Mesenchymal stem cell (in vitro differentiated cells and primary cell): ENCODE measurements at regions not wholly inside any gene's neighbourhood (a gene's known extent, or its start where the extent isn't known, plus 50 kb on each side); places are given as distances from the start of the nearest gene placed in this dataset.

Experiments used
- DNase-seq: peaks from one replicate; pipeline ENCODE4 v3.0.0-alpha.2; 2013
- H2AFZ ChIP-seq: one replicate; pipeline ENCODE4 v1.6.1; 2013; ENCODE audit warnings: low read depth, mild to moderate bottlenecking, control low read depth, inconsistent platforms, low read length, moderate library complexity
- H2AK5ac ChIP-seq: 2 replicates; pipeline ENCODE4 v1.6.1; 2013; ENCODE audit warnings: low read length, moderate library complexity, mild to moderate bottlenecking, inconsistent platforms; ENCODE audit not compliant: severe bottlenecking
- H2BK120ac ChIP-seq: one replicate; pipeline ENCODE4 v1.6.1; 2013; ENCODE audit warnings: low read depth, mild to moderate bottlenecking, inconsistent platforms, low read length, moderate library complexity
- H2BK12ac ChIP-seq, 2 experiments: one replicate each; pipeline ENCODE4 v1.6.1; 2013; ENCODE audit warnings: inconsistent platforms in 2 of 2, low read length in 2 of 2, mild to moderate bottlenecking in 2 of 2, moderate library complexity in 2 of 2, control low read depth in 1 of 2
- H2BK15ac ChIP-seq: one replicate; pipeline ENCODE4 v1.6.1; 2013; ENCODE audit warnings: mild to moderate bottlenecking, low read depth, inconsistent platforms; ENCODE audit not compliant: poor library complexity, severe bottlenecking
- H2BK5ac ChIP-seq: 2 replicates; pipeline ENCODE4 v1.6.1; 2013; ENCODE audit warnings: low read depth, mild to moderate bottlenecking, low read length, control low read depth, inconsistent platforms; ENCODE audit not compliant: poor library complexity, severe bottlenecking
- H3K14ac ChIP-seq, 2 experiments: one replicate each; pipeline ENCODE4 v1.6.1; 2013; ENCODE audit warnings: inconsistent platforms in 2 of 2, low read length in 2 of 2, control low read depth in 1 of 2, mild to moderate bottlenecking in 1 of 2, moderate library complexity in 1 of 2
- H3K18ac ChIP-seq, 2 experiments: one replicate each; pipeline ENCODE4 v1.6.1; 2013; ENCODE audit warnings: inconsistent platforms in 2 of 2, low read length in 2 of 2, control low read depth in 1 of 2, low read depth in 1 of 2, mild to moderate bottlenecking in 1 of 2
- H3K23ac ChIP-seq, 2 experiments: one replicate each; pipeline ENCODE4 v1.6.1; 2013; ENCODE audit warnings: inconsistent platforms in 2 of 2, low read length in 2 of 2, mild to moderate bottlenecking in 2 of 2, moderate library complexity in 2 of 2, control low read depth in 1 of 2
- H3K27ac ChIP-seq: 2 replicates; pipeline ENCODE4 v1.5.1; 2013; ENCODE audit warnings: mild to moderate bottlenecking, moderate library complexity, low read length, control low read depth, inconsistent platforms; ENCODE audit not compliant: poor library complexity, severe bottlenecking
- H3K27me3 ChIP-seq, 2 experiments: 2 replicates each; pipeline versions ENCODE4 v1.6.1 to v1.7.0; 2013; ENCODE audit warnings: low read length in 2 of 2, mild to moderate bottlenecking in 2 of 2, moderate library complexity in 2 of 2, control low read depth in 1 of 2, inconsistent platforms in 1 of 2; ENCODE audit not compliant: control insufficient read depth in 1 of 2, insufficient read depth in 1 of 2
- H3K36me3 ChIP-seq, 2 experiments: 2 replicates each; pipeline versions ENCODE4 v1.6.1 to v1.7.0; 2013; ENCODE audit warnings: low read length in 2 of 2, control low read depth in 1 of 2, inconsistent platforms in 1 of 2, low read depth in 1 of 2, mild to moderate bottlenecking in 1 of 2; ENCODE audit not compliant: insufficient read depth in 2 of 2, control insufficient read depth in 1 of 2
- H3K4ac ChIP-seq, 2 experiments: one replicate each; pipeline ENCODE4 v1.6.1; 2013; ENCODE audit warnings: inconsistent platforms in 2 of 2, low read length in 2 of 2, mild to moderate bottlenecking in 2 of 2, moderate library complexity in 2 of 2, control low read depth in 1 of 2, low read depth in 1 of 2
- H3K4me1 ChIP-seq: 2 replicates; pipeline ENCODE4 v1.6.1; 2013; ENCODE audit warnings: low read depth, low read length, control low read depth; ENCODE audit not compliant: control insufficient read depth, insufficient read depth
- H3K4me2 ChIP-seq: 2 replicates; pipeline ENCODE4 v1.6.1; 2013; ENCODE audit warnings: low read length, mild to moderate bottlenecking, inconsistent platforms; ENCODE audit not compliant: poor library complexity, severe bottlenecking
- H3K4me3 ChIP-seq, 2 experiments: 2 replicates each; pipeline versions ENCODE4 v1.5.1 to v1.7.0; 2013; ENCODE audit warnings: low read length in 2 of 2, mild to moderate bottlenecking in 2 of 2, control low read depth in 1 of 2, low read depth in 1 of 2; ENCODE audit not compliant: insufficient read depth in 1 of 2
- H3K79me1 ChIP-seq: replicated peaks from 2 replicates; pipeline ENCODE4 v1.6.1; 2013; ENCODE audit warnings: mild to moderate bottlenecking, control low read depth, low read length, inconsistent platforms; ENCODE audit not compliant: poor library complexity, severe bottlenecking
- H3K9ac ChIP-seq: 2 replicates; pipeline ENCODE4 v1.7.0; 2013; ENCODE audit warnings: mild to moderate bottlenecking, low read length, moderate library complexity
- H3K9me3 ChIP-seq: 2 replicates; pipeline ENCODE4 v1.7.0; 2013; ENCODE audit warnings: mild to moderate bottlenecking, low read length; ENCODE audit not compliant: control insufficient read depth
- H4K8ac ChIP-seq: one replicate; pipeline ENCODE4 v1.6.1; 2013; ENCODE audit warnings: inconsistent platforms, mild to moderate bottlenecking, low read length, moderate library complexity
- H4K91ac ChIP-seq: one replicate; pipeline ENCODE4 v1.6.1; 2013; ENCODE audit warnings: mild to moderate bottlenecking, low read length, inconsistent platforms
- WGBS: methylation state at CpG from one replicate; pipeline ENCODE4 v1.1.7; 2013; ENCODE audit warnings: mixed read lengths; 5-methylcytosine and 5-hydroxymethylcytosine counted together

GRCh38 chr15:91465696-91466095 lies 365.6 kb downstream of the SV2B start:
- peak overlapping the region; percentile 48 for H2BK15ac ChIP-seq
- no peak overlapping the region for H3K18ac ChIP-seq
- DNase-seq, result no peak
- no peak overlapping the region for H2BK12ac ChIP-seq
- H2BK5ac ChIP-seq, result no peak overlapping the region
- no peak overlapping the region for H3K4me3 ChIP-seq
- H3K4me2 ChIP-seq, result no peak overlapping the region
- H3K27me3 ChIP-seq, result no peaks in the 10 kb centered on the region
- no peaks in the 10 kb centered on the region for H3K9me3 ChIP-seq
- no peak overlapping the region for H3K4ac ChIP-seq
- H3K79me1 ChIP-seq, result no peaks in the 10 kb centered on the region
- H3K27ac ChIP-seq, result no peak overlapping the region
- peaks cover 2% of the 10 kb centered on the region for H3K4me1 ChIP-seq
- no peak overlapping the region for H2BK120ac ChIP-seq
- H3K9ac ChIP-seq, result no peak overlapping the region
- H3K36me3 ChIP-seq, result no peaks in the 10 kb centered on the region
- no peak overlapping the region for H3K14ac ChIP-seq
- H2AFZ ChIP-seq, result no peak overlapping the region
- no peak overlapping the region for H4K91ac ChIP-seq
- H3K23ac ChIP-seq, result no peak overlapping the region
- no peak overlapping the region for H2AK5ac ChIP-seq
- no peak overlapping the region for H4K8ac ChIP-seq
- 64% methylated on average over 7 of the region's 7 CpGs for WGBS

GRCh38 chr15:91468871-91469580 lies 369.0 kb downstream of the SV2B start:
- no peaks in the 10 kb centered on the region for H3K36me3 ChIP-seq

GRCh38 chr15:91469632-91470567 lies 369.8 kb downstream of the SV2B start:
- no peak overlapping the region for H3K4me2 ChIP-seq
- no peak overlapping the region for H4K8ac ChIP-seq
- no peak overlapping the region for H2BK12ac ChIP-seq
- WGBS, result 85% methylated on average over 17 of the region's 17 CpGs
- H3K9me3 ChIP-seq, result no peaks in the 10 kb centered on the region
- no peaks in the 10 kb centered on the region for H3K27me3 ChIP-seq
- H2BK5ac ChIP-seq, result no peak overlapping the region
- no peak overlapping the region for H3K18ac ChIP-seq
- no peak overlapping the region for H2AK5ac ChIP-seq
- H3K27ac ChIP-seq, result no peak overlapping the region
- DNase-seq, result no peak
- no peaks in the 10 kb centered on the region for H3K36me3 ChIP-seq
- H3K4ac ChIP-seq, result no peak overlapping the region
- no peak overlapping the region for H2AFZ ChIP-seq
- no peak overlapping the region for H4K91ac ChIP-seq
- peaks cover 2% of the 10 kb centered on the region for H3K4me1 ChIP-seq
- H3K9ac ChIP-seq, result no peak overlapping the region
- H3K4me3 ChIP-seq, result no peak overlapping the region
- H3K14ac ChIP-seq, result no peak overlapping the region
- no peak overlapping the region for H3K23ac ChIP-seq
- H2BK15ac ChIP-seq, result no peak overlapping the region
- H3K79me1 ChIP-seq, result no peaks in the 10 kb centered on the region
- H2BK120ac ChIP-seq, result no peak overlapping the region

More at GRCh38 chr15:91468871-91469580, 369.0 kb downstream of the SV2B start:
- Histone ChIP-seq H4K91ac (peak overlapping the region; percentile 15), H2AFZ (no peak overlapping the region), H2BK15ac (no peak overlapping the region), H4K8ac (no peak overlapping the region), H2BK120ac (no peak overlapping the region), H3K9me3 (no peaks in the 10 kb centered on the region), H2BK5ac (no peak overlapping the region), H3K14ac (no peak overlapping the region), H3K4me3 (no peak overlapping the region), H3K27ac (no peak overlapping the region), H3K9ac (no peak overlapping the region), H2BK12ac (no peak overlapping the region), H3K4me1 (peaks cover 2% of the 10 kb centered on the region), H2AK5ac (no peak overlapping the region), H3K18ac (no peak overlapping the region), H3K79me1 (no peaks in the 10 kb centered on the region), H3K4ac (no peak overlapping the region), H3K23ac (no peak overlapping the region), H3K27me3 (no peaks in the 10 kb centered on the region), H3K4me2 (no peak overlapping the region)
- WGBS, result 51% methylated on average over 4 of the region's 5 CpGs
- no peak for DNase-seq

- Histone ChIP-seq H3K23ac (no peak overlapping the region), H3K36me3 (no peaks in the 10 kb centered on the region), H3K9me3 (no peaks in the 10 kb centered on the region), H2BK12ac (no peak overlapping the region), H4K8ac (no peak overlapping the region), H2BK5ac (no peak overlapping the region), H2AFZ (no peak overlapping the region), H3K9ac (no peak overlapping the region), H2BK15ac (no peak overlapping the region), H2BK120ac (no peak overlapping the region), H3K14ac (no peak overlapping the region), H3K4me3 (no peak overlapping the region), H3K4me2 (no peak overlapping the region), H3K18ac (no peak overlapping the region), H4K91ac (no peak overlapping the region), H3K79me1 (no peaks in the 10 kb centered on the region), H3K4ac (no peak overlapping the region), H2AK5ac (no peak overlapping the region), H3K4me1 (no peaks in the 10 kb centered on the region), H3K27me3 (no peaks in the 10 kb centered on the region), H3K27ac (no peak overlapping the region)
- no peak for DNase-seq
- WGBS, result 67% methylated on average over 5 of the region's 6 CpGs
Measured at GRCh38 chr15:91471468-91471867, 371.4 kb downstream of the SV2B start.
